Peyer's patch (tissue), 4 donors: ENCODE measurements at regions not wholly inside any gene's neighbourhood (a gene's known extent, or its start where the extent isn't known, plus 50 kb on each side); places are given as distances from the start of the nearest gene placed in this dataset.

ENCODE experiments used
- DNase-seq, 3 donors: peaks; one replicate each; pipeline ENCODE4 v3.0.0-alpha.2; 2017 to 2019
- H3K27ac ChIP-seq, 4 donors: fragments of 200-600 bp; sonication (generic); one replicate each; pipeline ENCODE4 v1.5.1; 2016 to 2019
- H3K27me3 ChIP-seq, 2 donors: fragments of 200-600 bp; sonication (generic); one replicate each; pipeline ENCODE4 v1.5.1; 2019
- H3K36me3 ChIP-seq, 3 donors: fragments of 200-600 bp; sonication (generic); one replicate each; pipeline ENCODE4 v1.5.1; 2016 to 2019
- H3K4me1 ChIP-seq, 4 donors: fragments of 200-600 bp; sonication (generic); one replicate each; pipeline ENCODE4 v1.5.1; 2016 to 2019
- H3K4me3 ChIP-seq, 4 donors: fragments of 200-600 bp; sonication (generic); 1 replicate in 3 of 4; 2 replicates in 1 of 4; pipeline ENCODE4 v1.5.1; 2016 to 2019; ENCODE audit warnings: mild to moderate bottlenecking in 1 of 4
- H3K9me3 ChIP-seq, 4 donors: fragments of 200-600 bp; sonication (generic); one replicate each; pipeline ENCODE4 v1.5.1; 2016 to 2019; ENCODE audit warnings: mild to moderate bottlenecking in 1 of 4
- POLR2A ChIP-seq, 2 donors: fragments of 450-650 bp; IDR thresholded peaks; one replicate each; pipeline ENCODE4 v1.5.1; 2017; ENCODE audit warnings: antibody characterized with exemption in 2 of 2, mild to moderate bottlenecking in 2 of 2, moderate library complexity in 2 of 2
- TF ChIP-seq, protein P1 (sequence below), 6 experiments: fragments of 450-650 bp in 4 of 6; fragments of 200-600 bp in 2 of 6; sonication (generic) in 1 of 6; IDR thresholded peaks; one replicate each; pipeline ENCODE4 v1.5.1; 2017 to 2019; ENCODE audit warnings: antibody characterized with exemption in 6 of 6, mild to moderate bottlenecking in 3 of 6, moderate library complexity in 1 of 6

DNA sequence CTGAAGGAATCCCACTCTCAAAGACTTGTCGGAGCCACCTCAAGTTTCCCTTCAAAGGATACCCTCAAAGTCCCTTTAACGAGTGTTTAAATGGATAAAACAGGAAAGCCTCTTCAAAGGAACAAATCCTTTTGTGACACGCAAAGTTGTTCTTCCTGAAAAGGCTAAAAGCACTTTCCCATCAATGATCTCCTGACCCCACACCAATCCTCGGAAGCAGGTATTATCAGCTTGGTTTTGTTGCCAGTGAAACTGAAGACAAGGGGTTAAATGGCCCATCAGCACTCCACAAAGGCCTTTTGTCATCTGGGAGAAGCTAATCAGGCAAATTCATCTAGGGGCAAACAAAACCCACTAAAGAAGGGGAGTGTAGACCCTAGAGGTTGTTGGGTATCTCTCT, 418.0 kb upstream of the ID2 start:
- no peak overlapping the region for H3K27ac ChIP-seq
- no peaks in the 10 kb centered on the region for H3K36me3 ChIP-seq
- TF ChIP-seq POLR2A (IDR thresholded peaks at IDR 0.05) = no peak
- TF ChIP-seq, protein P1, sequence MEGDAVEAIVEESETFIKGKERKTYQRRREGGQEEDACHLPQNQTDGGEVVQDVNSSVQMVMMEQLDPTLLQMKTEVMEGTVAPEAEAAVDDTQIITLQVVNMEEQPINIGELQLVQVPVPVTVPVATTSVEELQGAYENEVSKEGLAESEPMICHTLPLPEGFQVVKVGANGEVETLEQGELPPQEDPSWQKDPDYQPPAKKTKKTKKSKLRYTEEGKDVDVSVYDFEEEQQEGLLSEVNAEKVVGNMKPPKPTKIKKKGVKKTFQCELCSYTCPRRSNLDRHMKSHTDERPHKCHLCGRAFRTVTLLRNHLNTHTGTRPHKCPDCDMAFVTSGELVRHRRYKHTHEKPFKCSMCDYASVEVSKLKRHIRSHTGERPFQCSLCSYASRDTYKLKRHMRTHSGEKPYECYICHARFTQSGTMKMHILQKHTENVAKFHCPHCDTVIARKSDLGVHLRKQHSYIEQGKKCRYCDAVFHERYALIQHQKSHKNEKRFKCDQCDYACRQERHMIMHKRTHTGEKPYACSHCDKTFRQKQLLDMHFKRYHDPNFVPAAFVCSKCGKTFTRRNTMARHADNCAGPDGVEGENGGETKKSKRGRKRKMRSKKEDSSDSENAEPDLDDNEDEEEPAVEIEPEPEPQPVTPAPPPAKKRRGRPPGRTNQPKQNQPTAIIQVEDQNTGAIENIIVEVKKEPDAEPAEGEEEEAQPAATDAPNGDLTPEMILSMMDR (IDR thresholded peaks at IDR 0.05) = no peak
- no peaks in the 10 kb centered on the region for H3K4me1 ChIP-seq
- no peaks in the 10 kb centered on the region for H3K27me3 ChIP-seq
- H3K4me3 ChIP-seq = no peak overlapping the region
- no peaks in the 10 kb centered on the region for H3K9me3 ChIP-seq
- DNase-seq = no peak

DNA sequence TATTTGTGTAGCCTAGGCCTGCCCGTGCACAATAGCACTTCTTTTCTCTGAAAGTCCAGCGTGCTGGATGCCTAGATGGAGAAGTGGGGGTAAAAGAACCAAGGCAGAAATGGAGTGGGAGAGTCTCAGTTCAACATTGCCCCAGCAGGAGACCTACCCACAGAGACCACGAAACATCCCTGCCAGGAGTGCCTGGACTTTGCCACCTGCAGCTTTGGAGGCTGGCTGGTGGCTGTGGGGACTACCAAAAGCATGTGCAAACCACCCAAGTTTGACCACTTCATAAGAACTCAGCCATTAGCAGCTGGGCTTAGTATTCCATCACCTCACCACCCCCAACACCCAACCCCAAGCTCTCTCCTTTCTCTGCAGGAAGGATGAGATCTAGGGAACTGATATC, 416.9 kb upstream of the ID2 start:
- TF ChIP-seq POLR2A (IDR thresholded peaks at IDR 0.05) = no peak
- TF ChIP-seq, protein P1 (IDR thresholded peaks at IDR 0.05) = no peak
- Histone ChIP-seq H3K27me3 (no peaks in the 10 kb centered on the region), H3K4me1 (no peaks in the 10 kb centered on the region), H3K27ac (no peak overlapping the region), H3K9me3 (no peaks in the 10 kb centered on the region), H3K4me3 (no peak overlapping the region), H3K36me3 (no peaks in the 10 kb centered on the region)
- DNase-seq = no peak

DNA sequence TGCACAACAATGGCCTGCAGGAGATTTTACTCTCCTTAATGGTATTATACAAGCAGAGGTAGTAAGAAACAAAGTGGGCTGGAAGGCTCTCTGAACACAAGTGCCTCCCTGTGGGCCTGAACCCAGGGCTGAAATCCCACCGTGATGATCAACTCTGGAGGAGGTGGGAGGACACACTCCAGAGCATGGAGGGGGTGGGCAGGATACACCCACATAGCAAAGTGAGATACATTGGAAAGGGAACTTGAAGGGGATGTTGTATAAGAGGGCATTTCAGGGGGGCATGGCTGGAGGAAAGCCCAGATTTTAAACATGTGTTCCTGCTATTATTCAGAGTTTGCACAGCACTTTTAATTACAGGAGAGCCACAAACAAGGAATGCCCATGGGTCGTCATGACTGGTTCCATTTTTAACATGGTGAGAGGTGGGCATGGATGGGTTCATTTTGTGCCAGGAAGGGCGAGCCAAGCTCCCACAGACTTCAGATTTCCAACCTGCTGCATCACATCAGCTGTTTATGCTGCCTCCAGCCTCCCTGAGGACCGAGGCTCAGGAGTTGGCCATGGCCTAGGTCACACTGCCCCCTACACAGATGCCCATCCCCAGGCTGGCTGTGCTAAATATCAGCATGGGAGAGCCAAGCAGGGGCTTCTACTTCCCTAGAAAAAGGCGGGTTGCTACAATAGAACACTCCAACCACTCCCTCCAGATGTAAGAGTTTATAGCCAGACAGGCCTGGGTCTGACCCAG, 416.2 kb upstream of the ID2 start:
- no peak for TF ChIP-seq POLR2A (IDR thresholded peaks at IDR 0.05)
- TF ChIP-seq, protein P1 (IDR thresholded peaks at IDR 0.05) = no peak

DNA sequence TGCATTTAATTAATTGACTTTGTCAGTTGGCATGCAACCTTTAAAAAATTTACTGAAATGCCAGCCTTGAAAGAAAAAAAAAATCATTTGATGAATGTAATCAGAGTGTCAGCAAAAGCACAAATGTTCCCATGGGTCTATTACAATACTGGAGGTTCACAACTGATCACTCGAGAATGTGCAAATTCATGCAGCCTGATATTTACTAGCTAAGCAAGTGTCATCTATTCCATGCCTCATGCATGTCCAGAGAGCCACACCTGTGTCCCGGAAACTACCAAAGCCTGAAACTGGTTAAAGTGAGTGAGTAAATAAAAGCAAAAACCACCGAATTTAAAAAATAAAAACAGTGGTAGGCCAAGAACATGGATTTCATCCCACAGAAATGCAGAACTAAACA, 415.3 kb upstream of the ID2 start:
- H3K4me3 ChIP-seq = no peak overlapping the region
- no peaks in the 10 kb centered on the region for H3K27me3 ChIP-seq
- H3K4me1 ChIP-seq = no peaks in the 10 kb centered on the region
- TF ChIP-seq, protein P1 (IDR thresholded peaks at IDR 0.05) = no peak
- no peak overlapping the region for H3K27ac ChIP-seq
- DNase-seq = no peak
- H3K36me3 ChIP-seq = no peaks in the 10 kb centered on the region
- H3K9me3 ChIP-seq = no peaks in the 10 kb centered on the region

More for the DNA sequence above, 416.2 kb upstream of the ID2 start:
- no peak for DNase-seq
- Histone ChIP-seq H3K4me3 (no peak overlapping the region), H3K27me3 (no peaks in the 10 kb centered on the region), H3K27ac (no peak overlapping the region), H3K36me3 (no peaks in the 10 kb centered on the region), H3K9me3 (no peaks in the 10 kb centered on the region), H3K4me1 (no peaks in the 10 kb centered on the region)

DNA sequence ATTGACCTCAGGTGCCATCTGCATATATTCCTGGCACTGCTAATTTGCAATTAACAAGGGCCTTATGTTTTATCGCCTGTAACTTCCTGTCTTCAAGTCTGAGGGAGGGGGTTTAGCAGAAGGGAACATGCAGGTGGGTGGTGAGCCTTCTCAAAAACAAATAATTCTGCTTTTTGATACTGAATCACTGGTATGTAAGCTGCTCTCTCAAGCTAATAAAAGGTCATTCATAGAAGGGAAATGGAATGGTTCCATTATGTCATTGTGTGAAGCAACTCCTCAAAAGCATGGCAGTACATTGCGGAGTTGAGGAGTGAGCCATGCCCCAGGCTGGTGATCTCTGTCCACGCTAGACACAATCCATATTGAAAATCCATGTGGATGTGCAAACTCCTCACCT, 414.8 kb upstream of the ID2 start:
- H3K4me3 ChIP-seq = no peak overlapping the region
- no peaks in the 10 kb centered on the region for H3K36me3 ChIP-seq
- TF ChIP-seq POLR2A (IDR thresholded peaks at IDR 0.05) = no peak
- TF ChIP-seq, protein P1 (IDR thresholded peaks at IDR 0.05) = no peak
- H3K27me3 ChIP-seq = no peaks in the 10 kb centered on the region
- no peak overlapping the region for H3K27ac ChIP-seq
- no peak for DNase-seq
- H3K9me3 ChIP-seq = no peaks in the 10 kb centered on the region
- H3K4me1 ChIP-seq = no peaks in the 10 kb centered on the region

DNA sequence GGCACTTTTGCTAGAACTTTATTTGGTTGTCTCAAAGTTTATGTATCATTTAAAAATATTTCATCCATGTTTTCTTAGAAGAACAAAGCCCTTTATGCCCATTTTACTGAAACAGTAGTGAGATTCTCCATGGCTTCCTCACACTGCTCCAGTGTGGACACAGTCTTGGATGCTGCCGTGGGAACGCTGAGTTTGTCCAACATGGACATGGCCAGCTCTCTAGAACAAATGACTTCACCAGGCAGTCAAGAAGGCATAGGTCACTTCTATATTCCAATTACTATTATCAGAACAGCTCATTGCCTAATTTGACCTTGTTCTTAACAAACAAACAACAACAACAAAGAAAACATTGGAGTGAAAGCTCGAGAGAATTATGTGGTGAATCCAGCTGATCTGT, 414.1 kb upstream of the ID2 start:
- H3K9me3 ChIP-seq = no peaks in the 10 kb centered on the region
- no peaks in the 10 kb centered on the region for H3K27me3 ChIP-seq
- no peaks in the 10 kb centered on the region for H3K4me1 ChIP-seq
- no peak overlapping the region for H3K4me3 ChIP-seq
- no peaks in the 10 kb centered on the region for H3K36me3 ChIP-seq
- TF ChIP-seq, protein P1 (IDR thresholded peaks at IDR 0.05) = no peak
- TF ChIP-seq POLR2A (IDR thresholded peaks at IDR 0.05) = no peak
- H3K27ac ChIP-seq = no peak overlapping the region
- DNase-seq = no peak
